Caco-2 (cell line): ENCODE measurements at regions not wholly inside any gene's neighbourhood (a gene's known extent, or its start where the extent isn't known, plus 50 kb on each side); places are given as distances from the start of the nearest gene placed in this dataset.

ENCODE experiments used
- BruUV-seq: library from RNA; stranded (reverse); fragments of 400-500 nt; replicated peaks from 2 replicates; lab custom pipeline; 2021; lab: Mats Ljungman, UMichigan
- CTCF ChIA-PET: fragments of 300-600 bp; sonication (Branson Sonifier 250); formaldehyde crosslinking; loops from one replicate; lab custom pipeline; 2022; ENCODE audit warnings: antibody characterized with exemption; lab: Charles Lee
- POLR2A ChIA-PET: fragments of 300-600 bp; sonication (Branson Sonifier 250); formaldehyde crosslinking; loops from one replicate; lab custom pipeline; 2022; ENCODE audit warnings: antibody characterized with exemption; lab: Charles Lee
- DNase-seq, 2 experiments: peaks; one replicate each; pipeline versions ENCODE4 v3.0.0 to v3.0.0-alpha.2; 2020 to 2022
- H3K27me3 ChIP-seq: replicated peaks from 2 replicates; pipeline ENCODE4 v1.6.0; 2011; ENCODE audit warnings: low read length; ENCODE audit not compliant: control insufficient read depth, insufficient read depth
- H3K36me3 ChIP-seq: 2 replicates; pipeline ENCODE4 v1.5.1; 2011; ENCODE audit warnings: low read length; ENCODE audit not compliant: control insufficient read depth, insufficient read depth
- H3K4me1 ChIP-seq: fragments of 250-450 bp; sonication (Bioruptor Pico); 2 replicates; pipeline ENCODE4 v1.5.1; 2020; ENCODE audit warnings: mild to moderate bottlenecking
- H3K4me3 ChIP-seq: 2 replicates; pipeline ENCODE4 v1.5.1; 2011; ENCODE audit warnings: low read depth, mild to moderate bottlenecking, control low read depth, low read length
- H3K9me3 ChIP-seq: fragments of 250-450 bp; sonication (Bioruptor Pico); 2 replicates; pipeline ENCODE4 v1.5.1; 2020; ENCODE audit warnings: mild to moderate bottlenecking, moderate library complexity
- H3K27ac Mint-ChIP-seq: one replicate; pipeline ENCODE4 v1.8.0; 2022; ENCODE audit warnings: mixed read lengths; ENCODE audit not compliant: unreplicated experiment
- H3K27me3 Mint-ChIP-seq: one replicate; pipeline ENCODE4 v1.8.0; 2022; ENCODE audit warnings: mixed read lengths; ENCODE audit not compliant: insufficient read depth, unreplicated experiment
- H3K36me3 Mint-ChIP-seq: one replicate; pipeline ENCODE4 v1.8.0; 2022; ENCODE audit warnings: mild to moderate bottlenecking, mixed read lengths; ENCODE audit not compliant: insufficient read depth, unreplicated experiment
- H3K4me1 Mint-ChIP-seq: one replicate; pipeline ENCODE4 v1.8.0; 2022; ENCODE audit warnings: low read depth, mixed read lengths; ENCODE audit not compliant: unreplicated experiment
- H3K4me3 Mint-ChIP-seq: one replicate; pipeline ENCODE4 v1.8.0; 2022; ENCODE audit warnings: mild to moderate bottlenecking, moderate library complexity, mixed read lengths; ENCODE audit not compliant: unreplicated experiment
- H3K9me3 Mint-ChIP-seq: one replicate; pipeline ENCODE4 v1.8.0; 2022; ENCODE audit warnings: mixed read lengths; ENCODE audit not compliant: unreplicated experiment
- CTCF ChIP-seq, 2 experiments: fragments of 200-600 bp in 1 of 2; IDR thresholded peaks; 1 replicate in 1 of 2; 2 replicates in 1 of 2; pipeline versions ENCODE4 v1.5.1 to v1.8.0; 2011 to 2022; ENCODE audit warnings: antibody characterized with exemption in 1 of 2, control low read depth in 1 of 2, inconsistent platforms in 1 of 2, low read depth in 1 of 2, low read length in 1 of 2, mild to moderate bottlenecking in 1 of 2, moderate library complexity in 1 of 2; ENCODE audit not compliant: insufficient read depth in 1 of 2, severe bottlenecking in 1 of 2, unreplicated experiment in 1 of 2
- intact Hi-C: fragments of 100-400 bp; cut with micrococcal nuclease; formaldehyde crosslinking; loops from one replicate; pipeline ENCODE4 v1.10.0; 2022; ENCODE audit not compliant: unreplicated experiment

GRCh38 chrX:69234624-69235023, 69.4 kb upstream of the PJA1 start:
- H3K9me3 ChIP-seq = no peaks in the 10 kb centered on the region
- Mint-ChIP-seq H3K4me3 (no peak overlapping the region), H3K36me3 (no peaks in the 10 kb centered on the region), H3K27ac (no peak overlapping the region), H3K9me3 (no peaks in the 10 kb centered on the region), H3K4me1 (no peaks in the 10 kb centered on the region), H3K27me3 (peaks cover 6% of the 10 kb centered on the region)
- POLR2A ChIA-PET = no interaction called here
- CTCF ChIA-PET = no interaction called here
- BruUV-seq = no TSS peak
- H3K4me1 ChIP-seq = no peaks in the 10 kb centered on the region
- no peak overlapping the region for H3K4me3 ChIP-seq
- no peaks in the 10 kb centered on the region for H3K27me3 ChIP-seq
- no peak for TF ChIP-seq CTCF (IDR thresholded peaks at IDR 0.05; ENCODE audit: insufficient read depth in 1 of 2, low read depth in 1 of 2, low read length in 1 of 2, severe bottlenecking in 1 of 2, unreplicated experiment in 1 of 2)
- intact Hi-C loops = no loop called here
- DNase-seq = no peak
- no peaks in the 10 kb centered on the region for H3K36me3 ChIP-seq

- DNase-seq = no peak
- ChIA-PET POLR2A (no interaction called here), CTCF (no interaction called here)
- no peaks in the 10 kb centered on the region for H3K36me3 Mint-ChIP-seq
- Histone ChIP-seq H3K27me3 (no peaks in the 10 kb centered on the region), H3K9me3 (no peaks in the 10 kb centered on the region), H3K4me3 (no peak overlapping the region), H3K36me3 (no peaks in the 10 kb centered on the region), H3K4me1 (no peaks in the 10 kb centered on the region)
- no peaks in the 10 kb centered on the region for H3K4me1 Mint-ChIP-seq
- no peak overlapping the region for H3K27ac Mint-ChIP-seq
- intact Hi-C loops = no loop called here
- no peaks in the 10 kb centered on the region for H3K9me3 Mint-ChIP-seq
- H3K4me3 Mint-ChIP-seq = no peak overlapping the region
- no TSS peak for BruUV-seq
- H3K27me3 Mint-ChIP-seq = peaks cover 6% of the 10 kb centered on the region
- no peak for TF ChIP-seq CTCF (IDR thresholded peaks at IDR 0.05; ENCODE audit: insufficient read depth in 1 of 2, low read depth in 1 of 2, low read length in 1 of 2, severe bottlenecking in 1 of 2, unreplicated experiment in 1 of 2)
Observed at GRCh38 chrX:69232945-69233344, 67.7 kb upstream of the PJA1 start.

- Mint-ChIP-seq H3K9me3 (no peaks in the 10 kb centered on the region), H3K4me3 (no peak overlapping the region), H3K4me1 (no peaks in the 10 kb centered on the region), H3K27me3 (peaks cover 6% of the 10 kb centered on the region), H3K36me3 (no peaks in the 10 kb centered on the region), H3K27ac (no peak overlapping the region)
- BruUV-seq = no TSS peak
- H3K4me3 ChIP-seq = no peak overlapping the region
- no peaks in the 10 kb centered on the region for H3K27me3 ChIP-seq
- intact Hi-C loops = no loop called here
- DNase-seq = no peak
- no peaks in the 10 kb centered on the region for H3K9me3 ChIP-seq
- ChIA-PET CTCF (no interaction called here), POLR2A (no interaction called here)
- H3K36me3 ChIP-seq = no peaks in the 10 kb centered on the region
- H3K4me1 ChIP-seq = no peaks in the 10 kb centered on the region
- TF ChIP-seq CTCF (IDR thresholded peaks at IDR 0.05; ENCODE audit: insufficient read depth in 1 of 2, low read depth in 1 of 2, low read length in 1 of 2, severe bottlenecking in 1 of 2, unreplicated experiment in 1 of 2) = no peak
Observed at GRCh38 chrX:69231903-69232302, 66.7 kb upstream of the PJA1 start.
